Sigmoid colon (tissue), 4 donors: ENCODE measurements at regions not wholly inside any gene's neighbourhood (a gene's known extent, or its start where the extent isn't known, plus 50 kb on each side); places are given as distances from the start of the nearest gene placed in this dataset.

Experiments used
- POLR2A ChIP-seq, 2 donors: fragments of 450-650 bp; IDR thresholded peaks; one replicate each; pipeline ENCODE4 v1.6.1; 2016; ENCODE audit warnings: antibody characterized with exemption in 2 of 2, mild to moderate bottlenecking in 2 of 2, moderate library complexity in 2 of 2
- POLR2AphosphoS5 ChIP-seq, 4 donors: sonication (generic); formaldehyde crosslinking; IDR thresholded peaks; one replicate each; pipeline ENCODE4 v1.6.1; 2017; ENCODE audit warnings: antibody characterized with exemption in 4 of 4
- TF ChIP-seq, protein P1 (sequence below), 4 experiments: fragments of 450-650 bp in 3 of 4; fragments of 200-600 bp in 1 of 4; IDR thresholded peaks; one replicate each; pipeline ENCODE4 v1.5.1; 2016 to 2019; ENCODE audit warnings: antibody characterized with exemption in 4 of 4, mild to moderate bottlenecking in 3 of 4, moderate library complexity in 2 of 4

GRCh38 chr20:2227861-2228260 is 67.9 kb upstream of the TGM3 start:
- TF ChIP-seq POLR2A (IDR thresholded peaks at IDR 0.05), result no peak
- TF ChIP-seq, protein P1, sequence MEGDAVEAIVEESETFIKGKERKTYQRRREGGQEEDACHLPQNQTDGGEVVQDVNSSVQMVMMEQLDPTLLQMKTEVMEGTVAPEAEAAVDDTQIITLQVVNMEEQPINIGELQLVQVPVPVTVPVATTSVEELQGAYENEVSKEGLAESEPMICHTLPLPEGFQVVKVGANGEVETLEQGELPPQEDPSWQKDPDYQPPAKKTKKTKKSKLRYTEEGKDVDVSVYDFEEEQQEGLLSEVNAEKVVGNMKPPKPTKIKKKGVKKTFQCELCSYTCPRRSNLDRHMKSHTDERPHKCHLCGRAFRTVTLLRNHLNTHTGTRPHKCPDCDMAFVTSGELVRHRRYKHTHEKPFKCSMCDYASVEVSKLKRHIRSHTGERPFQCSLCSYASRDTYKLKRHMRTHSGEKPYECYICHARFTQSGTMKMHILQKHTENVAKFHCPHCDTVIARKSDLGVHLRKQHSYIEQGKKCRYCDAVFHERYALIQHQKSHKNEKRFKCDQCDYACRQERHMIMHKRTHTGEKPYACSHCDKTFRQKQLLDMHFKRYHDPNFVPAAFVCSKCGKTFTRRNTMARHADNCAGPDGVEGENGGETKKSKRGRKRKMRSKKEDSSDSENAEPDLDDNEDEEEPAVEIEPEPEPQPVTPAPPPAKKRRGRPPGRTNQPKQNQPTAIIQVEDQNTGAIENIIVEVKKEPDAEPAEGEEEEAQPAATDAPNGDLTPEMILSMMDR (IDR thresholded peaks at IDR 0.05), result no peak
- no peak for TF ChIP-seq POLR2AphosphoS5 (IDR thresholded peaks at IDR 0.05)
